ENCODE measurements at regions not wholly inside any gene's neighbourhood (a gene's known extent, or its start where the extent isn't known, plus 50 kb on each side); places are given as distances from the start of the nearest gene placed in this dataset.
"Not testable (repeated sequence)": the region's sequence is repeated elsewhere in the genome, so short reads cannot be mapped to it uniquely, and the experiment has no call there.

- DNase-seq, result no peak
Observed at GRCh38 chr6:15827496-15828255, 164.8 kb upstream of the DTNBP1 start.

GRCh38 chr6:15826814-15827318 lies 164.0 kb upstream of the DTNBP1 start:
- DNase-seq, result no peak

GRCh38 chr6:15825332-15825930 lies 162.6 kb upstream of the DTNBP1 start:
- no peak for DNase-seq

- DNase-seq, result no peak
Observed at GRCh38 chr6:15824811-15825210, 162.0 kb upstream of the DTNBP1 start.

- no peak for DNase-seq
Observed at GRCh38 chr6:15823838-15824414, 161.1 kb upstream of the DTNBP1 start.

- no peak for DNase-seq
Observed at GRCh38 chr6:15822835-15823234, 160.0 kb upstream of the DTNBP1 start.

- no peak for DNase-seq
Observed at GRCh38 chr6:15819841-15820240, 157.0 kb upstream of the DTNBP1 start.

GRCh38 chr6:15819226-15819625 lies 156.4 kb upstream of the DTNBP1 start:
- no peak for DNase-seq

- no peak for DNase-seq
Observed at GRCh38 chr6:15818491-15818890, 155.7 kb upstream of the DTNBP1 start.

- DNase-seq, result no peak
Observed at GRCh38 chr6:15818044-15818443, 155.2 kb upstream of the DTNBP1 start.

GRCh38 chr6:15817100-15817499 lies 154.3 kb upstream of the DTNBP1 start:
- no peak for DNase-seq

- no peak for DNase-seq
Observed at GRCh38 chr6:15816661-15817060, 153.8 kb upstream of the DTNBP1 start.

- not testable (repeated sequence) for DNase-seq
Observed at GRCh38 chr6:15813698-15814097, 150.9 kb upstream of the DTNBP1 start.

- no peak for DNase-seq
Observed at GRCh38 chr6:15811107-15811506, 148.3 kb upstream of the DTNBP1 start.

GRCh38 chr6:15810618-15811017 lies 147.8 kb upstream of the DTNBP1 start:
- DNase-seq, result no peak

GRCh38 chr6:15809367-15809766 lies 146.5 kb upstream of the DTNBP1 start:
- DNase-seq, result no peak

GRCh38 chr6:15804164-15805154 lies 141.6 kb upstream of the DTNBP1 start:
- no peak for DNase-seq

- no peak for DNase-seq
Observed at GRCh38 chr6:15802466-15802865, 139.6 kb upstream of the DTNBP1 start.

GRCh38 chr6:15801912-15802311 lies 139.1 kb upstream of the DTNBP1 start:
- no peak for DNase-seq

- no peak for DNase-seq
Observed at GRCh38 chr6:15800841-15801617, 138.2 kb upstream of the DTNBP1 start.

- no peak for DNase-seq
Observed at GRCh38 chr6:15798533-15799255, 135.9 kb upstream of the DTNBP1 start.

All from CD4-positive, alpha-beta T cell treated with Interleukin-6 for 4 hours (primary cell).